GM21528 (cell line): ENCODE measurements at regions not wholly inside any gene's neighbourhood (a gene's known extent, or its start where the extent isn't known, plus 50 kb on each side); places are given as distances from the start of the nearest gene placed in this dataset.

Source experiments
- ATAC-seq: cut with Tn5 transposase; IDR thresholded peaks from one replicate; pipeline ENCODE4 v1.9.1; 2021; ENCODE audit warnings: mild to moderate bottlenecking, moderate library complexity; ENCODE audit not compliant: unreplicated experiment, low FRiP score

DNA sequence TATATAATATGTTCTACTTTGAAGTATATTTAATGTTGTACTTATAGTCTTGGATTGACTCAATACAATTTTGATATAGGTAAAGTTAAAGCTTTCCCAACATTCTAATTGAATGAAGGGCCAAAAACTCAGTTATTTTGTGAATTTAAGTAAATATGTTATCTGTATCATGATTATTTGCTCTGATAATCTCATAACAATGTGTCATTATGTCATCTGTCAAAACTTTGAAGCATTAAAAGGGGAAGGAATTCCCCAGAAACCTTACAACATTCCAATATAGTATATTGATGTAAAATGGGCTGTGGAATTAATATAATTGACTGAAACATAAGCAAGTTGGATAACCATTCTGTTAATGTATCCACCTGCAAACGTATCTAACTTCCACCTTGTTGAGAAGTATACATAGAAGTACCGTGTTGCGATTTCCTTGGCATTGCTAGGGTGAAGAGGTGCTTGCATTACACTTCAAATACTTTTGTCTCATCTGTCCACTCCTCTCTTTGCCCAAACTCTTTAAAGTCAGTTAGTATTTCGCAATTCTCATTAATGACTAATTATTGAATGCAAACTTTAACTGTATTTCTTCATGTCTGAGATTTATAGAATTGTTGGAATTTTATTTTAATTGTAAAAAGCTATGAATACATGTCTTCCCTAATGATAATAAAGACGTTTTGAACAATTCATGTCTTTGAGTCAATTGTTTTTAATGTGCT is 1982.1 kb upstream of the ADGRL3 start:
- no peak for ATAC-seq

DNA sequence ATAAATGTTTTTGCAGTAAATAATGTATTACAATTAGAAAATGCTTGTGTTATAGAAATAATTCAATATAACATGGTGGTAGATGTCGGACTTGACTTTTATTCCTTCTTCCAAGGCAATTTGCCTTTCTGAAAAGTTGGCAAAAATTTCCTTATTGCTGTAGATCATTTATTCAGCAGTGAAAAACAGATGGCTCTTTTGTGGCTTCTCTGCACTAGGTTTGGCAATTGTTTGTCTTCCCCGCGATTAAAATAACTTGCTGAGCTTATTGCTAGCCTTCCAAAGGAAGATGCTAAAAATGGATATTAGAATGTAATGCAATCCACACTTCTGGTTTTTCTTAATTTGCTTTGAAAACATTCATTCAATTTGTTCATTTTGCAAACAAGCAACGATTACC is 1977.9 kb upstream of the ADGRL3 start:
- no peak for ATAC-seq

DNA sequence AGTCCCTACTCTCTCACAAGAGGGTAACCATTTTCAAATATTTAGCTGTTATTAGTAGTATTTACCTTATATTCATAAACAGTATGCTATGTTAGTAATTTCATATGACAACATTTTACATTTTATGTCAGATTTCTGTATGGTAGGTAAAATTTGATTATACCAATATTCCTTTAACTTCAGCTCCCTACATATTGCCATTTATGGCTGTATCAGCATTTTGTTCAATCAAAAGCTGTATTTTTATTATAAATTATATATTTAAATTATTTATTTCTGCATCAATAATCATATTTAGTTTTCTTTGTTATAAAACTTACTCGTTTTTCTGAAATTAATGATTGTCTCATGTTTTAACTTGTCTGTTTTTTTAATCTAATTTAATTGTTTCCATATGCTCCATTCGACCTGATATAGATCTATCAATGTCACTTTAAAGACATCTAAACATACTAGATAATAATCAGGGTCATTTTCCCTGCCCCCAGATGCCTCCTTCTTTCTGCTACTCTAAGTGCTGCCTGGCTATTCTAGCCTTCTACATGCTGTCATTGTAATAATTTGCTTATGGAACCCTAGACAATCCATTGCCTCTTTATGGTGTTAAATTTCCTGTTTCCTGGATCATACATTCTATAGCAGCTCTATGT is 1976.7 kb upstream of the ADGRL3 start:
- no peak for ATAC-seq

DNA sequence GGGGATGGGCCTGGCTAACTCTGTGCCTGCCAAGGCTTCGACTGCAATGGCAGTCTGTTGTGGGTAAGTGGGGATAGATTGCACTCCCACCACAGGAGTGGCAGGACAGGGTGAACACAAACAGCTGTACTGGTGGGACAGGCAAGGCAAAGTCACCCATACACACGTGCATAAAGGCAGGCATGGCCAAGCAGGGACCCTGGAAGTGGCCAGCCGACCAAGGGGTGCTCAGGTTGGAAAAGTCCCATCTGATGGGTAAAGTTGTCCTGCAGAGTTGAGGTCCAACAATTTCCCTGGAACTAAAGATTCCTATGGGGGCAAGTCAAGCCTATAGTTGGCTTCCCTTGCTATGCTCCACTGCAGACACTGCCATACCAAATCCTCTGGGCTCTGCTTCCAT is 1961.9 kb upstream of the ADGRL3 start:
- no peak for ATAC-seq

DNA sequence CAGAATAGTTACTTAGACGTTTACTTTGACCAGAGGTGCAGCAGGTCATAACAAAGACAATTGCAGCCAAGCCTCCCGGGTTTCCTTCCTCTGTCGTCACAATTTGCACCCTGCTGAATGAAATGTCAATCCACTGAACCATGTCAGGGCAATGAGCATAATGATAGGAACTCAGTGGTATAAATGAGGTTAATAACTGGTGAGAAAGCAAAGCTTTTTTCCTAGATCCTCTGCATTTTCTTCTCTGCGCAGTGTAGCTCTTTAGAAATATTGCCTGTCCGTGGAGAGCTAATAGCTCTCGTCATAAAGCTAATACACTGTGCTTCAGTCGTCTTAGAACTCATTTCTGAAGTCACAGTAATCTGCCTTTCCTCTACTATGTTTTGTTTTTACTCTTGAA is 1960.1 kb upstream of the ADGRL3 start:
- ATAC-seq, result no peak

DNA sequence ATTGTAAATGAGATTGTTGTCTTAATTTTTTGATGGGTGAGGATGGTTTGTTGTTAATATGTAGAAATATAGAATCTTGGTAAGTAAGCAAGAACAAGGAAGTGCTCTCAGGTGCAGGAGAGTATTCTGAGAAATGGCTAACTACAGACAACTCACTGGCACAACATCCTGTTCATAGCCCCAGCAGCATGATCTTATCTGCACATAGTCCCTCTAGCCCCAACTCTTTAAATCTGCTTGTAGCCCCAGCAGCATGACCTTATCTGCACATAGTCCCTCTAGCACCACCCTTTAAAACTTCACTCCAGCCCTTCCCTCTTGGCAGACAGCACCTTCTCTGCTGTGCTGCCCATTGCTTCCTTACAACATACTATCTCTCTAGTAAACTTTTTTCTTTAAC is 1957.1 kb upstream of the ADGRL3 start:
- no peak for ATAC-seq

DNA sequence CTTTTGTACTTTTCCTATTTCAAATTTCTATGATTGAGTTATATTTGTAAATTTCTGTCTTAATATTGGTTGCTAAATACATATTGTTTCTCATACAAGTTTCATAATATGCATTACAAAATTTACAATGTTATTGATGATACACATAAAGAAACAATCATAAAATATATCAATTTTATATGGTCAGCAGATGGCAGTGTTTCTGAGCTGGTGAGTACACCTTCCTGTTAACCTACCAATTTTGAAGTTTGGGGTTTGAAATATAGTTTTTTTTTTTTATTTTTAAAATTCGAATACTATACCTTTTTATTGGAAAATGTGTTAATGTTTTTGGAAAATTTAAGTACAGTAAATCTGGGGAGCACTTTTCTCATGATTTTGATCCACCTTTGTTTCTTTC is 1953.1 kb upstream of the ADGRL3 start:
- ATAC-seq, result no peak

DNA sequence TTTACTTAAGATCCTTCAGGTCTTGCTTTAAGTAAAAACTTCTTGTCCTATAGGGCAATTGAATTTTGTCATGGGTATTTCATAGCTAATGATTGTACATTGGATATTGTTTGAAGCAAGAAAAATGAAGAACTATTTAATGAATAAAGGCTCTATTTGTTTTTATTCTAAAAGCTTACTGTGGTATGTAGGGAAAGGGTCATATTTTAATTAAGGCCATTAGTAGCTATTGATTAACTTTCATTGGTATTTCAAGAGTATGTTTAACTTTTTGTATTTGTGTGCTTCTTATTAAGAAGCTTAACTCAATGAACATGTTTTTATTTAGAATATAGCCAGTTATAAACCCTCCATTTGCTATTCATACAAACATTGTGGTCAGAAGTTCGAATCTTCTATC is 1951.8 kb upstream of the ADGRL3 start:
- no peak for ATAC-seq

DNA sequence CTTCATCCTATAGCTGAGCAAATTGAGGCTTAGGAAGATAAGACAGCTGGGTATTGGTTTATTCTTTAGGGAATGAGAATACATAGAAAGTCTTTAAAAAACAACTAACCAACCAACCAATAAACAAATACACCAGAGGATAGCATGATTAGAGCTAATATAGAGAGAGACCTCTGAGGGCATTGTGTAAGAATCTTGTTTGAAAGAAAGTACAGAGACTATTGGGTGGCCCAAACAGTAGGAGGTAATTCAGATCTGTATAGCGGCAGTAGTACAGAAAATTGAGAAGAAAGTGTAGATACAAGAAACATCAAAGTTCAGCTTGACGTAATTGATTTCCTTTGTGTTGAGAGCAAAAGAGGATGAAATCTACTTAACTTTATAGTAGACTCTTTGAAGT is 1951.0 kb upstream of the ADGRL3 start:
- no peak for ATAC-seq

DNA sequence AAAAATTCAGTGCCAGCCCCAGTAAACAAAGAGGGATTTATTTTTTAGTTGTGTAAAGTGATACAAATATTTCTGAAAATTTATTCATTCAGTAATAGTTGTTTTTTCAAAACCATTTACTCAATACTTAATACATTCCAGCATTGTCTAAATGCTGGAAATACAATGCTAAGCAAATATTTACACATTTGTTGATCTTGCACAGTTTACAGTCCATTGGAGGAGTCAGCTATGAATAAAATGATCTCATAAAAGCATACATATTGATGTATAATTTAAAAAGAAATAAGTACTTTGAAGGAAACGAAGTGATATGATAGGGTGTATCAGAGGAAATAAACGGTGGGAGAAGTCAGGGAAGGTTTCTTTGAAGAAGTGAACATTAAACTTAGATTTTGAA is 1942.1 kb upstream of the ADGRL3 start:
- ATAC-seq, result no peak

DNA sequence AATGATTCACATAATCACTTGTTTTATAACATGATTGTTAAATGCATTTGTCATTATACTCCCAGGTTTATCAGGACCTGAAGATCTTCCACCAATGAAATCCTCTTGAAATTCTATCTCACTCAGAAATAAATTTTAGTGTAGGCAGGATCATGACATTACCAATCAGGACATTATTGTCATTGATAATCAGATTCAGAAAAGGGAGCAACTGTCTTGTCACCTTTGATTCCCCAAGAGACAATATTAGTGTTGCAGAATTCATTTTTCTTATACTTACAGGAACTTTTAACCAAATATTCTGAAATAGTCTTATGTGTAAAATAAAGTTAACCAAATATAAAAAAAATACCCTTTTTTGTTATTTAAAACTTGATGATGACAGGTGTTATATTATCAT is 1892.5 kb upstream of the ADGRL3 start:
- no peak for ATAC-seq

DNA sequence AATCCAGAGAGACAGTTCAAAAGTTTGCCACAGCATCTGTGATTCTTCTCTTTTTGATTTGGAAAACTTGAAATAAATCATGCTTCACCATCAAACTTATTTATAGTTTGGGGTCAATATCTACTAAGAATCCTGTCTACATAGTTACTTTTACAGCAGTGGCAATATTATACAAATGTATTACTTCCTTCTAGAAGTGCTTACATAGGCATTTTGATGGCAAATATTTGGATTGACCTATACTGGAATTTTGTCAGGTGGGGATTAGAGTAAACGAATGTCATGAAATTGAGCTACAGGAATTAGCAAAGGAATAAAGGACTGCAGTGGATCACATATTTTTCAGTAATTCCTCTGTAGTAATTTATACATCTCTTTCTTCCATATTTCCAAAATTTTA is 1885.5 kb upstream of the ADGRL3 start:
- ATAC-seq, result no peak

DNA sequence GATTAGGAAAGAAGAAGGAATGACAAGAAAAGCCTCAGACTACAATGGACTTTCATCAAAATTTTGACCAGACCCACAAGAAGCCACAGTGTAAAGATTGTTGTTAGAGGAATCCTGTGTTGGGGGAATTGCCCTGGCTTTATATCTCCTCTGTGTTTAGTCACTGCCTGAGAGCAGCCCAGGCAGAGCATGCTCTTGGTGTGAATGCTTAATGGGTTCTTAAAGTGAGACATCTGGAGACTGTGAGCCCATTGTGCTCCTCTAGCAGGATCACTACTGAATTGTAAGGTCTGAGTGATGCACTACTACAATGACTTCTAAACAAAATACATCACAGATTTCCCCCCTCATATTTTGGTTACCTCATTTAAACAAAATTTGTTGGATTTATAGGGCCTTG is 1860.5 kb upstream of the ADGRL3 start:
- no peak for ATAC-seq

DNA sequence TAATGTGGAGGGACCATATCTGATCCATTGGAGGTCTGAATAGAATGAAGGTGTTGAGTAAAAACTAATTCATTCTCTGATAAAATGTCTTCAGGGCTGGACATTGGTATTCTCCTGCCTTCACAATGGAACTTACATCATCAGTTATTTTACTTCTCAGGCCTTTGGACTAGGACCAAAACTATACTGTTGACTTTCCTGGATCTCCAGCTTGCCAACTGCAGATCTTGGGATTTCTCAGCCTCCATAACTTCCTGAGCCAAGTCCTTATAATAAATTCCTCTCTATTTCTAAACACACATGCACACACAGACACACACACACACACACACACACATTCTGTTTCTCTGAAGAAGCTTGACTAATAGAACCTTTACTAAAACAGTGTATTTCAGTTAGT is 1858.6 kb upstream of the ADGRL3 start:
- ATAC-seq, result no peak

DNA sequence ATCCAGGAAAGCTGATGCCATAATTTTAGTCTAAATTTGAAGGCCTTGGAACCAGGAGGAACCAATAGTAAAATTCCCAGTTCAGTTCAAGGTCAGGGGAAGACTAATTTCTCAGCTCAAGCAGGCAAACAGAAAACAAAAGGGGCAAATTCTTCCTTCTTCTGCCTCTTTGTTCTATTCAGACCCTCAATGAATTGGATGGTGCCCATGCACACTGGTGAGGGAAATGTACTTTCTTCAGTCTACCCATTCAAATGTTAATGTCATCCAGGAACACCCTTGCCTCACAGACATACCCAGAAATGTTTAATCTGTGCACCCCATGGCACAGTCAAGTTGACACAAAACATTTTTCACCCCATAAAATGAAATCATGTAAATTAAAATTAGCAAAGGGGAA is 1851.2 kb upstream of the ADGRL3 start:
- ATAC-seq, result no peak

DNA sequence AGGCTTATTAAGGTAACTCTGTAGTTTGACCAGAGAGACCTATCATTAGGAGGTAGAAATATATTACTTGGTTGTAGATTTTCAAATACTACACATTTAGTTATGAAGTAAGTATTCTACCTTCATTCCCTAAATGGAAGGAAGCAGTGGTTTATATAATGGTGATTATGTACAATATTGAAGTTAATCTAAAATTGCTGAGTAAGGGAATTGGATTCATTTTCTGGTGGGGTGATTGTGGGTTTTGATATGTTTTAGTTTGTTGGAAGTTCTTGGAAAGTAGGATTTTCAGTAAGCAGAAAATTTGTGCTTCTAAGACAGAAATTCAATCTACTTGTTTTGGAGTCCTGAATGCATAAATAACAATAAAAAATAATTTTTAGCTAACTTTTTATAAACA is 1830.9 kb upstream of the ADGRL3 start:
- ATAC-seq, result no peak

DNA sequence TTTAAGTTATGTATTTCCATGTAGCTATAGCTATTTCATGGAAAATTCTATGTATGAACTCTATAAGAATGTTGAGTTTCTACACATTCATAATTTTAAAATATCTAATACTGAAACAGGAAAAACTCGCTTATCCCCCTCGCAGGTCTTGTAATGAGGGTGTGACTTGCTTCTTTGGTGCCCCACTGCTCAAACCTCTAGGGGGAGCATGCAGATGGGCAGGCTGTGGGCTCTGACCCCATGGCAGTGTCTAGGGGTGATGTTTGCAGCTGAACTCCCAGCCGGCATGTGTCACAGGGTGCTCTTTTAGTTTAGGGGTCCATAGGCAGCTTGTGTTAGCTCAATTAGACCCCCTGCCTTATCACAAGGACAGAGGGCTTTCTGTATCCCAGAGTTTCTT is 1825.7 kb upstream of the ADGRL3 start:
- no peak for ATAC-seq

DNA sequence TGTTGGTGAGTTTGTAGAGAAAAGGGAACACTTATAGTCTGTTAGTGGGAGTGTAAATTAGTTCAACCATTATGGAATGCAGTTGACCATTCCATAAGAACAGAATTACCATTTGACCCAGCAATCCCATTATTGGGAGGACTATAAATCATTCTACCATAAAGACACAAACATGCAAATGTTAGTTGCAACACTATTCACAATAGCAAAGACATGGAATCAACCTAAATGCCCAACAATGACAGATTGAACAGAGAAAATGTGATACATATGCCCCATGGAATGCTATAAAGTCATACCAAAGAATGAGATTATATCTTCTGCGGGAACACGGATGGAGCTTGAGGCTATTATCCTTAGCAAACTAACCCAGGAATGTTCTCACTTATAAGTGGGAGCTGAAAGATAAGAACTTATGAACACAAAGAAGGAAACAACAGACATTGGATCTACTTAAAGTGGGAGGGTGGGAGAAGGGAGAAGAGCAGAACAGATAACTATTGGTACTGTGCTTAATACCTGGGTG is 1819.2 kb upstream of the ADGRL3 start:
- ATAC-seq, result no peak

DNA sequence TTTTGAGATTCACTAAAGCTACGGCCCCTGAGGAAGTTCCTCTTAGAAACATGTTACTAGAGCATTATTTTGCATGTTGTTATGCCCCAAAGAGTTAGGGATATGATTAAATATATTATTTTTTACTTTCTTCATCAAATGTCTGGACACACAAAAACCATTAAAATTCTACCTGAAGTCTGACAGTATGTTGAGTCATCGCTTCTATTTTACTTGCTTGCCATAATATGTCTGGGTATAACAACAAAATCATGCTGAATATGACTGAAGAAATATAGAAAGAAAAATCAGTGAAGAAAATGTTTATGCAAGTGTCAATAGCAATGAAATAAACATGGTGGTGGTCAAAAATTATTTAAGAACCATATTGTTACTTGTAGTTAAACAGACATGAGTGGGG is 1818.5 kb upstream of the ADGRL3 start:
- no peak for ATAC-seq

DNA sequence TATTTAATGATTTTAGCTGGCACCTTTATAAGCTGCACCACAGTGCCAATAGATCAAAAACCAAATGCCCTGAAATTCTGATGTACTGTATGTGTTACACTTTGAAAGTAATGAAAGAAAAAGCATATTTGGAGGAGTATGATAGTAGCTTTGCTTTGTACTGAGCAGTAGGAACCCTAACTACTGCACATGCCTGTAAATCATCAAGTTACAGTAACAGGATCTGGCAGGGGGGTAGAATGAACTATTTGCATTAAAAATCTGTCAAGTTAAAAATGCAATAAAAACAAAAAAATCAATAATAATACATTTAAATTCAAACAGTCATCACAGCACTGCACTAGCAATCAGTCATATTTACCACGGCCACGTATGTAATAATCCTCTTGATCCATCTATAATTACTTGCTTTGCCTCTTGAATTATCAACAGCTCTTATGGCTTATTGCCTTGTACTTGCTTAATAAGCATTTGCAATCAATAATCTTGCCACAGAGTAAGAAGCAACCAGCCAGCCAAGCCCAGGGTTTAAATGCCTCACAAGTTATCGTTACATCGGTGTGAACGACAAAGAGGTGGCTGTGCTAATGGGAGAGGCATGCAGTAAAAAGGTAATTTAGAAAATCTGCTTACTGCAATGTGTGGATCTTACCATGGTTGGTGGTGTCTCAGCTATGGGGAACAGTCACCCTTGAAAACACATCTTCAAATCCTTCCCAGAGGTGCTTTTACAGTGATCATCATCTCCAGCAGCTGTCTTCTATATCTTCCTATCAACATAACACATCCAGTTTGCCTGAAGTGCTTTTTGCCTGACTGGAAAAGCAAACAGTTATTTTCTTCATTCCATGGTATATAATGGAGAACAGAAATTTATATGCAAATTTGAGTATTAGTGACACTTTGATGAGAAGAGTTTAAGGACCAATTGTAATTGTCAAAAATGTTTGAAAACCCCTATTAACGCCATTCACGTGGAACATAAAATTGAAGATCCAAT is 1812.1 kb upstream of the ADGRL3 start:
- ATAC-seq, result no peak

DNA sequence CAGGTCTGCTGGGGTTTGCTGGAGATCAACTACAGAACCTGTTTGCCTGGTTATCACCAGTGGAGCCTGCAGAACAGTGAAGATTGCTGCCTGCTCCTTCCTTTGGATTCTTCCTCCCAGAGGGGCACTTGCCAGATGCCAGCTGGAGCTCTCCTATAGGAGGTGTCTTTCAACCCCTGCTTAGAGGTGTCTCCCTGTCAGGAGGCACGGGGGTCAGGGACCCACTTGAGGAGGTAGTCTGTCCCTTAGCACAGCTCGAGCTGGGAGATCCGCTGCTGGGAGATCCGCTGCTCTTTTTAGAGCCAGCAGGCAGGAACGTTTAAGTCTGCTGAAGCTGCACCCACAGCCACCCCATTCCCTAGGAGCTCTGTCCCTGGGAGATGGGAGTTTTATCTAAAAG is 1806.3 kb upstream of the ADGRL3 start:
- ATAC-seq, result no peak
